ENCODE measurements at regions not wholly inside any gene's neighbourhood (a gene's known extent, or its start where the extent isn't known, plus 50 kb on each side); places are given as distances from the start of the nearest gene placed in this dataset.

DNA sequence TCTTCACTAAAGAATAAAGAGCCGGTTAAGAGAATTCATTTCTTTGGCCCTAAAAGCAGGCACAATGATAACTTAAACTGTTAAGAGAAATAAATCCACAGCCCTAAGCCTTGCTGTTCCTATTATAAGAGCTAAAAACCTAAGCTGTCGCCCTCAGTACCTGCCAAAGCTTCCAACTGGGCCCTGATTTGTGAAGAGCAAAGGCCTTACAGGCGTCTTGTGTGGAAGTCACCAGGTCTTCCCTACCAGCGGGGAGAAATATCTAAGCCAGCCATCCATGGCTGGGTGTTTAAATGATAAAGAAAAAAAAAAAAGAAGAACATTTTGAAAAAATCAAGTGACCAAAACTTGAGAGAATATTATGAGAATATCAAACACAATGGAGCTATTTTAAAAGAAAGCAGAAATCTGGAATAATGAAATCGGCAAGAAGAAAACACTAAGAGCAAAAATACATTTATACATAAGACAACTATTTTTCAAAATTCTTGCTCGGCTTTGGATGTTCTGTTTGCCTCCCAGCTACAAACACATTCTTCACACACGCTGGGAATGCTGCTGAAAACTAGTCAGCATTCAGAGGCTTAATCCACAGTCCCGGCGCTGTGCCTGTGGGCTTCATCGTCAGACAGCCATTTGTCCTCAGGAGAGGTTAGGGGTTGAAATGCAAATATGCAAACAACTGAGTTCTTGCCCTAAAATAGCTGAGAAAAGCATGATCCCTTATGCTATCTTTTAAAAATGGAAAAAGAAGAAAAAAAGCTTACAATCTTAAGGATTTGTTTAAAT, 89.8 kb upstream of the LSM14A start (continued):
- TF ChIP-seq, protein P1, sequence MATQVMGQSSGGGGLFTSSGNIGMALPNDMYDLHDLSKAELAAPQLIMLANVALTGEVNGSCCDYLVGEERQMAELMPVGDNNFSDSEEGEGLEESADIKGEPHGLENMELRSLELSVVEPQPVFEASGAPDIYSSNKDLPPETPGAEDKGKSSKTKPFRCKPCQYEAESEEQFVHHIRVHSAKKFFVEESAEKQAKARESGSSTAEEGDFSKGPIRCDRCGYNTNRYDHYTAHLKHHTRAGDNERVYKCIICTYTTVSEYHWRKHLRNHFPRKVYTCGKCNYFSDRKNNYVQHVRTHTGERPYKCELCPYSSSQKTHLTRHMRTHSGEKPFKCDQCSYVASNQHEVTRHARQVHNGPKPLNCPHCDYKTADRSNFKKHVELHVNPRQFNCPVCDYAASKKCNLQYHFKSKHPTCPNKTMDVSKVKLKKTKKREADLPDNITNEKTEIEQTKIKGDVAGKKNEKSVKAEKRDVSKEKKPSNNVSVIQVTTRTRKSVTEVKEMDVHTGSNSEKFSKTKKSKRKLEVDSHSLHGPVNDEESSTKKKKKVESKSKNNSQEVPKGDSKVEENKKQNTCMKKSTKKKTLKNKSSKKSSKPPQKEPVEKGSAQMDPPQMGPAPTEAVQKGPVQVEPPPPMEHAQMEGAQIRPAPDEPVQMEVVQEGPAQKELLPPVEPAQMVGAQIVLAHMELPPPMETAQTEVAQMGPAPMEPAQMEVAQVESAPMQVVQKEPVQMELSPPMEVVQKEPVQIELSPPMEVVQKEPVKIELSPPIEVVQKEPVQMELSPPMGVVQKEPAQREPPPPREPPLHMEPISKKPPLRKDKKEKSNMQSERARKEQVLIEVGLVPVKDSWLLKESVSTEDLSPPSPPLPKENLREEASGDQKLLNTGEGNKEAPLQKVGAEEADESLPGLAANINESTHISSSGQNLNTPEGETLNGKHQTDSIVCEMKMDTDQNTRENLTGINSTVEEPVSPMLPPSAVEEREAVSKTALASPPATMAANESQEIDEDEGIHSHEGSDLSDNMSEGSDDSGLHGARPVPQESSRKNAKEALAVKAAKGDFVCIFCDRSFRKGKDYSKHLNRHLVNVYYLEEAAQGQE (IDR thresholded peaks at IDR 0.05) = no peak
- TF ChIP-seq RAD21 (IDR thresholded peaks at IDR 0.05) = no peak

DNA sequence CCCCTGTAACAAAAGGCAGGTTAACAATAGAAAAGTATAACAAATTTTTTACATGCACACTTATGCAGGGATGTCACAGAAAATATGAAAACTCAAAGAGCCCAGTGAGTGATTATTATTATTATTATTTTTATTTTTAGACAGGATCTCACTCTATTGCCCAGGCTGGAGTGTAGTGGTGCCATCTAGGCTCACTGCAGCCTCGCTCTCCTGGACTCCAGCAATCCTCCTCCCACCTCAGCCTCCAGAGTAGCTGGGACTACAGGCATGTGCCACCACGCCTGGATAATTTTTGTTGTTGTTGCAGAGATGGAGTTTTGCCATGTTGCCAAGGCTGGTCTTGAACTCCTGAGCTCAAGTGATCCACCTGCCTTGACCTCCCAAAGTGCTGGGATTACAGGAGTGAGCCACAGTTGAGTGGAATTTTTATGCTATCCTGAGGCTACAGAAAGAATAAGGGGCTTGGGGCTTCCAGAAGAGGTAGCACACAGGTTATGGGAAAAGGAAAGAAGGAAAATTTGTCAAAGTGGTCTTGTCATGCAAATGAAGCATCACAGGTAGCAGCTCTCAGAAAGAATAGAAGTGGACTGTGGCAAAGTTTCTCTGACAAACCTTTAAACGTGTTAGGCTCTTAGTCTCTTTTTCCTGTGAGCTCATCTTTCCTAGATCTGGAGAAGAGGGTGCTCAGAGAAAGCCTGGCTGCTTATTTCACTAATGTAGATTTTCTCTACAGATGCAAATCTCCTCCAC, 87.7 kb upstream of the LSM14A start:
- Histone ChIP-seq H3K27me3 (ENCODE audit: control insufficient read depth in 4 of 4, insufficient read depth in 4 of 4, low read length in 3 of 4) (peaks cover 0 to 2% (median 0%) of the 10 kb centered on the region in 4 donors), H3K27ac (ENCODE audit: low read depth in 1 of 2, low read length in 2 of 2) (no peak overlapping the region), H3K36me3 (ENCODE audit: control insufficient read depth in 4 of 4, insufficient read depth in 3 of 4, low read depth in 1 of 4, low read length in 3 of 4) (no peaks in the 10 kb centered on the region), H3K9ac (ENCODE audit: low read depth in 1 of 2, low read length in 2 of 2) (no peak overlapping the region), H3K9me3 (ENCODE audit: control insufficient read depth in 4 of 4, low read length in 3 of 4) (no peaks in the 10 kb centered on the region), H3K4me1 (ENCODE audit: control insufficient read depth in 4 of 4, insufficient read depth in 4 of 4, low read length in 3 of 4) (no peaks in the 10 kb centered on the region), H3K4me3 (ENCODE audit: low read depth in 1 of 3, low read length in 3 of 3) (no peak overlapping the region)
- DNase-seq (ENCODE audit: low spot score) = no peak
- TF ChIP-seq FOXA2 (IDR thresholded peaks at IDR 0.05) (no peak), YY1 (IDR thresholded peaks at IDR 0.05) (no peak), MAX (IDR thresholded peaks at IDR 0.05) (no peak), HNF4G (IDR thresholded peaks at IDR 0.05) (no peak), EGR1 (IDR thresholded peaks at IDR 0.05; ENCODE audit: low read depth in 2 of 2) (no peak), JUND (IDR thresholded peaks at IDR 0.05) (no peak), NR2F2 (IDR thresholded peaks at IDR 0.05) (no peak), TAF1 (conservative IDR thresholded peaks at IDR 0.05) (no peak), SP1 (IDR thresholded peaks at IDR 0.05) (no peak), GABPA (IDR thresholded peaks at IDR 0.05 in 1 of 2, conservative IDR thresholded peaks at IDR 0.05 in 1 of 2) (no peak), CTCF (IDR thresholded peaks at IDR 0.05; ENCODE audit: low read depth, low read length, missing input control) (no peak), ATF3 (IDR thresholded peaks at IDR 0.05) (no peak), FOXA1 (IDR thresholded peaks at IDR 0.05) (no peak), RAD21 (IDR thresholded peaks at IDR 0.05) (no peak), RXRA (IDR thresholded peaks at IDR 0.05) (no peak), HNF4A (conservative IDR thresholded peaks at IDR 0.05) (no peak)
- TF ChIP-seq, protein P2, sequence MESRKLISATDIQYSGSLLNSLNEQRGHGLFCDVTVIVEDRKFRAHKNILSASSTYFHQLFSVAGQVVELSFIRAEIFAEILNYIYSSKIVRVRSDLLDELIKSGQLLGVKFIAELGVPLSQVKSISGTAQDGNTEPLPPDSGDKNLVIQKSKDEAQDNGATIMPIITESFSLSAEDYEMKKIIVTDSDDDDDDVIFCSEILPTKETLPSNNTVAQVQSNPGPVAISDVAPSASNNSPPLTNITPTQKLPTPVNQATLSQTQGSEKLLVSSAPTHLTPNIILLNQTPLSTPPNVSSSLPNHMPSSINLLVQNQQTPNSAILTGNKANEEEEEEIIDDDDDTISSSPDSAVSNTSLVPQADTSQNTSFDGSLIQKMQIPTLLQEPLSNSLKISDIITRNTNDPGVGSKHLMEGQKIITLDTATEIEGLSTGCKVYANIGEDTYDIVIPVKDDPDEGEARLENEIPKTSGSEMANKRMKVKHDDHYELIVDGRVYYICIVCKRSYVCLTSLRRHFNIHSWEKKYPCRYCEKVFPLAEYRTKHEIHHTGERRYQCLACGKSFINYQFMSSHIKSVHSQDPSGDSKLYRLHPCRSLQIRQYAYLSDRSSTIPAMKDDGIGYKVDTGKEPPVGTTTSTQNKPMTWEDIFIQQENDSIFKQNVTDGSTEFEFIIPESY (IDR thresholded peaks at IDR 0.05) = no peak
- TF ChIP-seq, protein P1 (IDR thresholded peaks at IDR 0.05) = no peak
- 48% methylated on average over 3 of the region's 3 CpGs for WGBS

Data from liver (tissue), 8 donors.